ENCODE measurements at regions not wholly inside any gene's neighbourhood (a gene's known extent, or its start where the extent isn't known, plus 50 kb on each side); places are given as distances from the start of the nearest gene placed in this dataset.
A peak's percentile ranks its signal among the peaks of the same experiment; 100 is the strongest.

- TF ChIP-seq CBX2 (IDR thresholded peaks at IDR 0.05; ENCODE audit: low read depth, low read length) (no peak), CBX2 (CRISPR knock-in tag; IDR thresholded peaks at IDR 0.05; ENCODE audit: low read depth) (no peak), PHF21A (CRISPR knock-in tag; IDR thresholded peaks at IDR 0.05) (no peak), EP300 (IDR thresholded peaks at IDR 0.05; ENCODE audit: low read depth in 2 of 2, low read length in 2 of 2) (peak in 1 of 2 experiments; percentile 8; a peak in 1 of 4 replicates), EP300 (CRISPR knock-in tag; IDR thresholded peaks at IDR 0.05; ENCODE audit: borderline replicate concordance) (no peak), FOXK2 (IDR thresholded peaks at IDR 0.05) (no peak), MEIS2 (CRISPR knock-in tag; IDR thresholded peaks at IDR 0.05) (no peak), ZNF121 (CRISPR knock-in tag; IDR thresholded peaks at IDR 0.05) (no peak), ZNF503 (CRISPR knock-in tag; IDR thresholded peaks at IDR 0.05) (no peak), ZBTB49 (CRISPR knock-in tag; IDR thresholded peaks at IDR 0.05; ENCODE audit: borderline replicate concordance) (no peak), ZNF780A (CRISPR knock-in tag; IDR thresholded peaks at IDR 0.05) (no peak)
Observed at GRCh38 chr6:114514170-114514569, 171.3 kb upstream of the HS3ST5 start (continued).

- H4K20me1 ChIP-seq (ENCODE audit: insufficient read depth, low read length) = no peaks in the 10 kb centered on the region
- ChIA-PET POLR2A (no interaction called here), CTCF (ENCODE audit: low intra/inter-chr PET ratio, low total read pairs) (no interaction called here)
- H3K36me3 ChIP-seq (replicated peaks in 1 of 2; ENCODE audit: control insufficient read depth in 1 of 2, insufficient read depth in 2 of 2, low read length in 2 of 2) = no peaks in the 10 kb centered on the region
- H3K4me3 ChIP-seq (replicated peaks in 1 of 3; ENCODE audit: insufficient read depth in 1 of 3, low read depth in 2 of 3, low read length in 3 of 3) = no peak overlapping the region
- DNase-seq (ENCODE audit: low spot score) = no peak
- intact Hi-C loops (cut with micrococcal nuclease; ENCODE audit: unreplicated experiment) (no loop called here), in situ Hi-C loops (cut with HindIII; ENCODE audit: extremely low pct_ligation_motif_present, low pct_unique_long_range_greater_than_20kb) (no loop called here)
- WGBS (ENCODE audit: low lambda C conversion rate) = 10% methylated on average over 3 of the region's 3 CpGs
- H3K9ac ChIP-seq (ENCODE audit: insufficient read depth, low read depth, low read length) = no peak overlapping the region
- no peak overlapping the region for H3K27ac ChIP-seq (ENCODE audit: extremely low read length, insufficient read depth, low read length)
- no peaks in the 10 kb centered on the region for H3K79me2 ChIP-seq (ENCODE audit: insufficient read depth, low read length)
- no peaks in the 10 kb centered on the region for H3K27me3 ChIP-seq (ENCODE audit: control insufficient read depth in 1 of 2, insufficient read depth in 2 of 2, low read length in 2 of 2)
- BruUV-seq (replicated peaks) = no TSS peak
- H3K4me1 ChIP-seq (ENCODE audit: insufficient read depth, low read length) = no peaks in the 10 kb centered on the region
- H2AFZ ChIP-seq (ENCODE audit: low read length) = no peak overlapping the region
- no peak for FAIRE-seq
- no peak for ATAC-seq
- H3K9me3 ChIP-seq (ENCODE audit: low read length) = no peaks in the 10 kb centered on the region
- no peak overlapping the region for H3K4me2 ChIP-seq (ENCODE audit: low read depth, low read length)
- TF ChIP-seq ZNF687 (CRISPR knock-in tag; IDR thresholded peaks at IDR 0.05) (no peak), HMGA1 (CRISPR knock-in tag; conservative IDR thresholded peaks at IDR 0.05) (no peak), SNAI1 (CRISPR knock-in tag; IDR thresholded peaks at IDR 0.05; ENCODE audit: borderline replicate concordance) (no peak), ATF2 (CRISPR knock-in tag; IDR thresholded peaks at IDR 0.05) (no peak), ZNF772 (CRISPR knock-in tag; IDR thresholded peaks at IDR 0.05) (no peak)
Observed at GRCh38 chr6:114471450-114471849, 128.6 kb upstream of the HS3ST5 start.

Measured in HepG2 (cell line).